ENCODE measurements at regions not wholly inside any gene's neighbourhood (a gene's known extent, or its start where the extent isn't known, plus 50 kb on each side); places are given as distances from the start of the nearest gene placed in this dataset.
"Not testable (repeated sequence)": the region's sequence is repeated elsewhere in the genome, so short reads cannot be mapped to it uniquely, and the experiment has no call there.

GRCh38 chrX:110924871-110925270 is 129.3 kb upstream of the CHRDL1 start:
- Histone ChIP-seq H3K27me3 (replicated peaks in 1 of 2; ENCODE audit: control insufficient read depth in 2 of 2, extremely low read depth in 1 of 2, insufficient read depth in 2 of 2, low read length in 1 of 2) (no peaks in the 10 kb centered on the region), H3K9me3 (no peaks in the 10 kb centered on the region), H3K27ac (ENCODE audit: low read length) (no peak overlapping the region), H3K4me3 (ENCODE audit: control insufficient read depth in 1 of 2, extremely low read depth in 1 of 2, low read length in 1 of 2) (no peak overlapping the region), H3K36me3 (ENCODE audit: control insufficient read depth in 2 of 2, extremely low read depth in 1 of 2, insufficient read depth in 1 of 2, low read length in 1 of 2) (no peaks in the 10 kb centered on the region), H3K4me1 (ENCODE audit: control insufficient read depth in 1 of 2, extremely low read depth in 1 of 2, insufficient read depth in 2 of 2, low read length in 2 of 2) (no peaks in the 10 kb centered on the region)
- H3K9me3 Mint-ChIP-seq, result no peaks in the 10 kb centered on the region
- DNase-seq (no peak), ATAC-seq (replicated peaks in 1 of 4) (no peak)
- ChIA-PET CTCF (no interaction called here), POLR2A (no interaction called here)
- H3K27ac Mint-ChIP-seq, result no peak overlapping the region
- no peaks in the 10 kb centered on the region for H3K4me1 Mint-ChIP-seq
- peaks cover 0 to 34% of the 10 kb centered on the region in 2 donors for H3K27me3 Mint-ChIP-seq
- H3K4me3 Mint-ChIP-seq, result no peak overlapping the region
- H3K36me3 Mint-ChIP-seq, result no peaks in the 10 kb centered on the region

DNA sequence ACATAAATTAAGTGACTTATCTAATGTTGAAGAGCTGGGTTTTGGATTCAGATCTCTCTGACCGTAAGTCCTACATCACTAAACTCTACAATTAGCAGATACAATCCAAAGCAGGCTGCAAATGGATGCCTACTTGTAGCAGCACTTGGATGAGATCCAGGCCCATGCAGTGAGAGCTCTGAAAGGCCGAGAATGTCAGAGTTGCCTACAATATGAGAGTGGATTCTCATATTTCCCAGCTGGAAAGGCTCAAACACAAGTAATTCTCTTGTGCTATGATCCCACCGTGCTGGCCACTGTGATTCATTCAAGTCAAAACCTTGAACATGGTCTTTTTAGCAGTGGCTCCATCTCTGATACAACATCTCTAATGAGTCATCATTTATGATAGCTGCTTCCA is 125.4 kb upstream of the CHRDL1 start:
- CTCF ChIA-PET, result no interaction called here
- no peaks in the 10 kb centered on the region for H3K4me1 Mint-ChIP-seq
- H3K4me3 Mint-ChIP-seq, result no peak overlapping the region
- no peaks in the 10 kb centered on the region for H3K9me3 Mint-ChIP-seq
- ATAC-seq (replicated peaks in 1 of 4) (no peak), DNase-seq (no peak)
- Histone ChIP-seq H3K36me3 (ENCODE audit: control insufficient read depth in 2 of 2, extremely low read depth in 1 of 2, insufficient read depth in 1 of 2, low read length in 1 of 2) (no peaks in the 10 kb centered on the region), H3K27me3 (replicated peaks in 1 of 2; ENCODE audit: control insufficient read depth in 2 of 2, extremely low read depth in 1 of 2, insufficient read depth in 2 of 2, low read length in 1 of 2) (no peaks in the 10 kb centered on the region), H3K4me1 (ENCODE audit: control insufficient read depth in 1 of 2, extremely low read depth in 1 of 2, insufficient read depth in 2 of 2, low read length in 2 of 2) (no peaks in the 10 kb centered on the region), H3K27ac (ENCODE audit: low read length) (no peak overlapping the region), H3K4me3 (ENCODE audit: control insufficient read depth in 1 of 2, extremely low read depth in 1 of 2, low read length in 1 of 2) (no peak overlapping the region), H3K9me3 (no peaks in the 10 kb centered on the region)
- peaks cover 0 to 28% of the 10 kb centered on the region in 2 donors for H3K27me3 Mint-ChIP-seq
- whole genome bisulfite sequencing (ENCODE audit: insufficient coverage), result 79% methylated on average over 2 of the region's 3 CpGs
- no peak overlapping the region for H3K27ac Mint-ChIP-seq
- no peaks in the 10 kb centered on the region for H3K36me3 Mint-ChIP-seq
- POLR2A ChIA-PET, result no interaction called here

DNA sequence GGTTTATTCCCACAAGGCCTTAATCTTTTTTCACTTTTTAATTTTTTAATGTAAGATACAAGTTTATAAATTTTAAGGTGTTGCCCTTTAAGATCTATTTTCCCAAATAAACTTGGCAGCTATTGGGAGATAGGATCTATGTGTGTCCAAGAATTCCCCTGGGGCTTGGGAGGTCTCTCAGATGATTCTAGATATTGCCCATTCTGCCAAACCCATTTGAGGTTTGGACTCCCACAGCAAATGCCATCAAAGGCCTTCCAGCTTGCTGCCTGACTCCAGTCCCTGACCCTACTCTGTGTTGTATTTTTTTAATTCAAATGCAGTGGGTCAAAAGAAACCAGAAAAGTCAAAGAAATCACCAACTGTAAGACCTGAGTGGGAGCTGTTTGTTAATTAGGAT is 120.0 kb upstream of the CHRDL1 start:
- no peak overlapping the region for H3K27ac Mint-ChIP-seq
- H3K27ac ChIP-seq (ENCODE audit: low read length), result no peak overlapping the region
- H3K27me3 Mint-ChIP-seq, result peaks cover 0 to 10% of the 10 kb centered on the region in 2 donors
- no peaks in the 10 kb centered on the region for H3K9me3 Mint-ChIP-seq
- no peaks in the 10 kb centered on the region for H3K36me3 ChIP-seq (ENCODE audit: control insufficient read depth in 2 of 2, extremely low read depth in 1 of 2, insufficient read depth in 1 of 2, low read length in 1 of 2)
- no peak overlapping the region for H3K4me3 Mint-ChIP-seq
- POLR2A ChIA-PET, result interaction anchor here in 1 of 2 donors (0.6 kb wide), 1 partner anchor 15 kb away, joined by 4 read pairs; no protein-coding TSS in a partner anchor
- no peaks in the 10 kb centered on the region for H3K4me1 ChIP-seq (ENCODE audit: control insufficient read depth in 1 of 2, extremely low read depth in 1 of 2, insufficient read depth in 2 of 2, low read length in 2 of 2)
- ATAC-seq (replicated peaks in 1 of 4), result no peak
- no peaks in the 10 kb centered on the region for H3K4me1 Mint-ChIP-seq
- DNase-seq, result no peak
- H3K36me3 Mint-ChIP-seq, result no peaks in the 10 kb centered on the region
- CTCF ChIA-PET, result interaction anchor here (0.6 kb wide), 2 partner anchors 12 to 86 kb away, joined by 5 read pairs; no protein-coding TSS in a partner anchor
- H3K9me3 ChIP-seq, result no peaks in the 10 kb centered on the region
- no peaks in the 10 kb centered on the region for H3K27me3 ChIP-seq (replicated peaks in 1 of 2; ENCODE audit: control insufficient read depth in 2 of 2, extremely low read depth in 1 of 2, insufficient read depth in 2 of 2, low read length in 1 of 2)
- no peak overlapping the region for H3K4me3 ChIP-seq (ENCODE audit: control insufficient read depth in 1 of 2, extremely low read depth in 1 of 2, low read length in 1 of 2)

DNA sequence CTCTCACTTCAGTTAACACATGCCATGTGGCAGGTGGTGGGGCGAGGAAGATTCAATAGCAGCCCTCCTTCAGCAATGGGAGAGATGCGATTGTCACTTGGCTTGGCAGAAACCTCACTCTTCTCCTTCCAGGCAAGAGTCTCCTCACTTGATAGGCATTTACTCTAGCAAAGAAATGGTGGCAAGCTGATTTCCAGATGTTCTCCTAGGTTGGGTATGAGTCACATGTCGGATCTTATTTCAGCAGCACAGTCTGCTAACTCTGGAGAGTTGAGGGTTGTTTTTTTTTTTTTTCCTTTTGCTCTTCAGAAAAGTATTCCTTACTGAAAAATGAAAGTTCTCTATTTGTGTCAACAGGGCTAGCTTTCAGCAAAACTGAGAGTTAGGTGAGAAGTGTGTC is 119.5 kb upstream of the CHRDL1 start:
- H3K36me3 ChIP-seq (ENCODE audit: control insufficient read depth in 2 of 2, extremely low read depth in 1 of 2, insufficient read depth in 1 of 2, low read length in 1 of 2), result no peaks in the 10 kb centered on the region
- no peak for DNase-seq
- no peaks in the 10 kb centered on the region for H3K9me3 ChIP-seq
- no CpG with 5 or more reads among the region's 3 CpGs for WGBS (ENCODE audit: insufficient coverage)
- H3K4me3 ChIP-seq (ENCODE audit: control insufficient read depth in 1 of 2, extremely low read depth in 1 of 2, low read length in 1 of 2), result no peak overlapping the region
- CTCF ChIA-PET, result interaction anchor here (0.6 kb wide), 2 partner anchors 12 to 87 kb away, joined by 5 read pairs; no protein-coding TSS in a partner anchor
- no peaks in the 10 kb centered on the region for H3K27me3 ChIP-seq (replicated peaks in 1 of 2; ENCODE audit: control insufficient read depth in 2 of 2, extremely low read depth in 1 of 2, insufficient read depth in 2 of 2, low read length in 1 of 2)
- Mint-ChIP-seq H3K9me3 (no peaks in the 10 kb centered on the region), H3K27ac (no peak overlapping the region), H3K4me1 (no peaks in the 10 kb centered on the region), H3K27me3 (peaks cover 0 to 14% of the 10 kb centered on the region in 2 donors), H3K4me3 (no peak overlapping the region), H3K36me3 (no peaks in the 10 kb centered on the region)
- no peaks in the 10 kb centered on the region for H3K4me1 ChIP-seq (ENCODE audit: control insufficient read depth in 1 of 2, extremely low read depth in 1 of 2, insufficient read depth in 2 of 2, low read length in 2 of 2)
- no peak overlapping the region for H3K27ac ChIP-seq (ENCODE audit: low read length)
- POLR2A ChIA-PET, result interaction anchor here in 1 of 2 donors (0.6 kb wide), 1 partner anchor 15 kb away, joined by 4 read pairs; no protein-coding TSS in a partner anchor
- no peak for ATAC-seq (replicated peaks in 1 of 4)

- DNase-seq (no peak), ATAC-seq (replicated peaks in 1 of 4) (no peak)
- WGBS (ENCODE audit: insufficient coverage), result no CpG with 5 or more reads among the region's 1 CpG
- H3K4me3 ChIP-seq (ENCODE audit: control insufficient read depth in 1 of 2, extremely low read depth in 1 of 2, low read length in 1 of 2), result no peak overlapping the region
- no peak overlapping the region for H3K4me3 Mint-ChIP-seq
- H3K4me1 ChIP-seq (ENCODE audit: control insufficient read depth in 1 of 2, extremely low read depth in 1 of 2, insufficient read depth in 2 of 2, low read length in 2 of 2), result no peaks in the 10 kb centered on the region
- no peaks in the 10 kb centered on the region for H3K9me3 ChIP-seq
- no peaks in the 10 kb centered on the region for H3K9me3 Mint-ChIP-seq
- H3K27ac Mint-ChIP-seq, result no peak overlapping the region
- no peaks in the 10 kb centered on the region for H3K4me1 Mint-ChIP-seq
- no peaks in the 10 kb centered on the region for H3K36me3 Mint-ChIP-seq
- CTCF ChIA-PET, result no interaction called here
- peaks cover 2 to 22% of the 10 kb centered on the region in 2 donors for H3K27me3 Mint-ChIP-seq
- H3K27ac ChIP-seq (ENCODE audit: low read length), result no peak overlapping the region
- no peaks in the 10 kb centered on the region for H3K27me3 ChIP-seq (replicated peaks in 1 of 2; ENCODE audit: control insufficient read depth in 2 of 2, extremely low read depth in 1 of 2, insufficient read depth in 2 of 2, low read length in 1 of 2)
- H3K36me3 ChIP-seq (ENCODE audit: control insufficient read depth in 2 of 2, extremely low read depth in 1 of 2, insufficient read depth in 1 of 2, low read length in 1 of 2), result no peaks in the 10 kb centered on the region
- POLR2A ChIA-PET, result no interaction called here
These were observed 118.7 kb upstream of the CHRDL1 start for GRCh38 chrX:110914281-110914680.

GRCh38 chrX:110904747-110905146 is 109.1 kb upstream of the CHRDL1 start:
- DNase-seq; CTCF ChIA-PET; H3K4me1 Mint-ChIP-seq; H3K4me3 Mint-ChIP-seq; H3K27ac ChIP-seq (ENCODE audit: low read length); H3K27ac Mint-ChIP-seq; H3K9me3 ChIP-seq; H3K36me3 ChIP-seq (ENCODE audit: control insufficient read depth in 2 of 2, extremely low read depth in 1 of 2, insufficient read depth in 1 of 2, low read length in 1 of 2); H3K9me3 Mint-ChIP-seq; POLR2A ChIA-PET; H3K27me3 ChIP-seq (replicated peaks in 1 of 2; ENCODE audit: control insufficient read depth in 2 of 2, extremely low read depth in 1 of 2, insufficient read depth in 2 of 2, low read length in 1 of 2); ATAC-seq (replicated peaks in 1 of 4); H3K4me3 ChIP-seq (ENCODE audit: control insufficient read depth in 1 of 2, extremely low read depth in 1 of 2, low read length in 1 of 2); H3K36me3 Mint-ChIP-seq; H3K4me1 ChIP-seq (ENCODE audit: control insufficient read depth in 1 of 2, extremely low read depth in 1 of 2, insufficient read depth in 2 of 2, low read length in 2 of 2): not testable (repeated sequence)
- H3K27me3 Mint-ChIP-seq, result peaks cover 5 to 15% of the 10 kb centered on the region in 2 donors

DNA sequence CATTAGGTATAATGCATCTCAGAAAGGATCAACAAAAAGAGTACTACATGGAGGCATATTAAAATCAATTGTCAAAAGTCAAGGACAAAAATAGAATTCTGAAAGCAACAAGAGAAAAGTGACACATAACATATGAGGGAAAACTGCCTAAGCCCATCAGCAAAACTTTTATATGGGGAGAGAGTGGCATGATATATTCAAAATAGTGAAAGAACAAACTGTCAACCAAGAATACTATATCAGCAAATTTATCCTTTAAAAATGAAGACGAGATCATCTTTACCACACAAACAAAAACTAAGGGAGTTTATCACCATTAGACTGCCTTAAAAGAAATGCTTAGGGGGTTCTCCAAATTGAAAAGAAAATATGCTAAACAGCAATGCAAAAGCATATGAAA is 86.4 kb upstream of the CHRDL1 start:
- DNase-seq, result no peak
- no peak overlapping the region for H3K4me3 ChIP-seq (ENCODE audit: control insufficient read depth in 1 of 2, extremely low read depth in 1 of 2, low read length in 1 of 2)
- Mint-ChIP-seq H3K27me3 (peaks cover 0 to 9% of the 10 kb centered on the region in 2 donors), H3K27ac (no peak overlapping the region), H3K4me3 (no peak overlapping the region), H3K9me3 (peaks cover 11 to 23% (median 16%) of the 10 kb centered on the region in 3 donors), H3K36me3 (no peaks in the 10 kb centered on the region), H3K4me1 (no peaks in the 10 kb centered on the region)
- H3K4me1 ChIP-seq (ENCODE audit: control insufficient read depth in 1 of 2, extremely low read depth in 1 of 2, insufficient read depth in 2 of 2, low read length in 2 of 2), result no peaks in the 10 kb centered on the region
- CTCF ChIA-PET, result no interaction called here
- H3K36me3 ChIP-seq (ENCODE audit: control insufficient read depth in 2 of 2, extremely low read depth in 1 of 2, insufficient read depth in 1 of 2, low read length in 1 of 2), result no peaks in the 10 kb centered on the region
- H3K27ac ChIP-seq (ENCODE audit: low read length), result no peak overlapping the region
- ATAC-seq (replicated peaks in 1 of 4), result no peak
- no CpG with 5 or more reads among the region's 1 CpG for WGBS (ENCODE audit: insufficient coverage)
- no peaks in the 10 kb centered on the region for H3K27me3 ChIP-seq (replicated peaks in 1 of 2; ENCODE audit: control insufficient read depth in 2 of 2, extremely low read depth in 1 of 2, insufficient read depth in 2 of 2, low read length in 1 of 2)
- peaks cover 5% of the 10 kb centered on the region for H3K9me3 ChIP-seq
- POLR2A ChIA-PET, result no interaction called here

All from T-cell (primary cell).